Memory B cell (primary cell): ENCODE measurements at regions not wholly inside any gene's neighbourhood (a gene's known extent, or its start where the extent isn't known, plus 50 kb on each side); places are given as distances from the start of the nearest gene placed in this dataset.

Experiments used
- ATAC-seq: fragments of 150-1000 bp; cut with Tn5 transposase; 2 replicates; pipeline ENCODE4 v1.10.0; 2021; ENCODE audit warnings: low read depth, mild to moderate bottlenecking, moderate library complexity
- DNase-seq, 2 donors: peaks; one replicate each; pipeline ENCODE4 v3.0.0; 2022; ENCODE audit warnings: low spot score in 2 of 2
- H3K27ac Mint-ChIP-seq: one replicate; pipeline ENCODE4 v1.8.0; 2022; ENCODE audit warnings: mild to moderate bottlenecking, moderate library complexity, mixed read lengths
- H3K27me3 Mint-ChIP-seq: one replicate; pipeline ENCODE4 v1.8.0; 2022; ENCODE audit warnings: mixed read lengths
- H3K36me3 Mint-ChIP-seq: one replicate; pipeline ENCODE4 v1.8.0; 2022; ENCODE audit warnings: mild to moderate bottlenecking, mixed read lengths
- H3K4me1 Mint-ChIP-seq: one replicate; pipeline ENCODE4 v1.8.0; 2022; ENCODE audit warnings: mixed read lengths
- H3K4me3 Mint-ChIP-seq: one replicate; pipeline ENCODE4 v1.8.0; 2022; ENCODE audit warnings: mild to moderate bottlenecking, moderate library complexity, mixed read lengths
- H3K9me3 Mint-ChIP-seq: one replicate; pipeline ENCODE4 v1.8.0; 2022; ENCODE audit warnings: mixed read lengths

DNA sequence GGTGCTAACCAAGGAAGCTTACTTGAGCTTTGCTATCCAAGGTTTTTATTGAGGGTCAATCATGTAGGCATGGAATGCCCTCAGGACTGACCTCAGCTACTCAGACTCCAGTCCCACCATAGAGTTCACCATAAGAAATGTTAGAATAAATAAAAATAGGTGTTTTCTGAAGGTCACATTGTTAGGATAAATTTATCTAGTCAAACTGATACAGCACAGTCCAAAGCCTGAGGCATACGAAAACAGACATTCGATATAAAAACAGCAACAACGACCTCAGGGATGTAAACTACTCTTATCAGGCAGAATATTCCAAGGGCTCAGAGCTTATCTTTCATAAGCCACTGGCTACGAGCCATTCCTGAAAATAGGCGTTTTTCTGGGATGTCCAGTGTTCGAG lies 690.6 kb downstream of the MCTP2 start:
- Mint-ChIP-seq H3K4me1 (no peaks in the 10 kb centered on the region), H3K4me3 (no peak overlapping the region), H3K36me3 (no peaks in the 10 kb centered on the region), H3K9me3 (peaks cover 5% of the 10 kb centered on the region), H3K27ac (no peak overlapping the region), H3K27me3 (no peaks in the 10 kb centered on the region)
- DNase-seq: no peak
- no peak for ATAC-seq

- Mint-ChIP-seq H3K4me3 (no peak overlapping the region), H3K9me3 (peaks cover 7% of the 10 kb centered on the region), H3K4me1 (no peaks in the 10 kb centered on the region), H3K27ac (no peak overlapping the region), H3K27me3 (no peaks in the 10 kb centered on the region), H3K36me3 (no peaks in the 10 kb centered on the region)
- no peak for ATAC-seq
- no peak for DNase-seq
These were observed 692.7 kb downstream of the MCTP2 start for GRCh38 chr15:94924057-94924456.

DNA sequence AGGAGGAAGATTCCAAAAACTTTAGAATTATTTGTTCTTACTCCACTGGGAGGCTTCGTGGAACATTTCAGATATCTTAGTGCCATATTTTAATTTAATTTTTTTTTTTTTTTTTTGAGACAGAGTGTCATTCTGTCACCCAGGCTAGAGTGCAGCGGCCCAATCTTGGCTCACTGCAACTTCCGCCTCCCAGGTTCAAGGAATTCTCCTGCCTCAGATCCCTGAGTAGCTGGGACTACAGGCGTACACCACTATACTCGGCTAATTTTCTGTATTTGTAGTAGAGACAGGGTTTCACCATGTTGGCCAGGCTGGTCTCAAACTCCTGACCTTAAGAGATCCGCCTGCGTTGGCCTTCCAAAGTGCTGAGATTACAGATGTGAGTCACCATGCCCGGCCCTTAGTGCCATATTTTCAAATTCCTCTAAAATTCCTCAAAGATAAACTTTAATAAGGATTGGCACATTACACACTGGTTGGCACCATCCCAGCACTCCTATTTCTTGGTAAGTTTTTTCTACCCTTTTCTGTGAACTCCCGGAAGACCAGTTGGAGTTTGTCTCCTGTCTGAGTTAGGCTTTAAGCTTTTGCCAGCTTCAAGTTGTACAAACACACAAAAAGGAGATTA lies 693.7 kb downstream of the MCTP2 start:
- Mint-ChIP-seq H3K27me3 (no peaks in the 10 kb centered on the region), H3K4me1 (no peaks in the 10 kb centered on the region), H3K9me3 (peaks cover 5% of the 10 kb centered on the region), H3K27ac (no peak overlapping the region), H3K4me3 (no peak overlapping the region), H3K36me3 (no peaks in the 10 kb centered on the region)
- ATAC-seq: no peak
- no peak for DNase-seq

DNA sequence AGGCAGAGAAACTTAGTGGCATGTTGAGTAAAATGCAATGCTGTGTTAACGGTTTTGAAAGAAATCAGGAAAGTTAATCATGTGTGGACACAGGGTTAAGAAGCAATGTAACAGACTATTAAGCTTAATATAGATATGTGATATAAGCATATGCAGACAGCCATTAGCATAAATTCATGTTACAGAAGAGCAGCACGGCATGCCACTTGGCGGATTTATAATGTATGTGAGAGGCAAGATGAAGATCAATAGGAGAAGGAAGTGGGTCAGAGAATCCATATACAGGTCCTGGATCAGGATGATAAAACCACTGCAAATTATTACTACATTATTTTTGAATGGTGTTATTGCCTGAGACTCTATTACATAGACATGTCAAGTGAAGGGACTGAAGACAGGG lies 694.3 kb downstream of the MCTP2 start:
- H3K36me3 Mint-ChIP-seq: no peaks in the 10 kb centered on the region
- peaks cover 5% of the 10 kb centered on the region for H3K9me3 Mint-ChIP-seq
- no peaks in the 10 kb centered on the region for H3K4me1 Mint-ChIP-seq
- H3K27ac Mint-ChIP-seq: no peak overlapping the region
- no peaks in the 10 kb centered on the region for H3K27me3 Mint-ChIP-seq
- no peak overlapping the region for H3K4me3 Mint-ChIP-seq
- no peak for ATAC-seq
- DNase-seq: no peak

- Mint-ChIP-seq H3K27me3 (no peaks in the 10 kb centered on the region), H3K4me1 (no peaks in the 10 kb centered on the region), H3K36me3 (no peaks in the 10 kb centered on the region), H3K27ac (no peak overlapping the region), H3K9me3 (peaks cover 4% of the 10 kb centered on the region), H3K4me3 (no peak overlapping the region)
- DNase-seq (no peak), ATAC-seq (no peak)
These were observed 695.6 kb downstream of the MCTP2 start for GRCh38 chr15:94927003-94927402.

DNA sequence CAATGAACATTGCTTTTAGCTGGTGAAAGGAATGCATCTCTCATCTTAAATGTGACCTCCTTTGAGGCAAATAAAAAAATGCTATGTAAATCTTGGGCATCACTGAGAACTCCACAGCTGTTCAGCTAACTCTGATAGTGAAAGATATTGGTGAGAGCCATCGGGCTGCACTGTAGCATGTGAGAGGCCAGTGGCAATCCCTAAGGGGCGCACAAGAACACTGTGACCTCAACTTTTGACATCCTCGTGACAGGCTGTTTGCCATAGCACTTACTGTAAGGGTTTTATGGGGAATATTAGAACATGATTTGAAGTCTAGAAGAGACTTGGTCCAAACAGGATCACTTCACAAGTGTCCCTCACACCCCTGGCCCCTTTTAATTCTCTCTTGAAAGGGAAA lies 697.9 kb downstream of the MCTP2 start:
- no peaks in the 10 kb centered on the region for H3K4me1 Mint-ChIP-seq
- peaks cover 2% of the 10 kb centered on the region for H3K9me3 Mint-ChIP-seq
- no peak overlapping the region for H3K27ac Mint-ChIP-seq
- H3K27me3 Mint-ChIP-seq: no peaks in the 10 kb centered on the region
- ATAC-seq: no peak
- no peak for DNase-seq
- no peak overlapping the region for H3K4me3 Mint-ChIP-seq
- H3K36me3 Mint-ChIP-seq: no peaks in the 10 kb centered on the region

- H3K4me3 Mint-ChIP-seq: no peak overlapping the region
- no peaks in the 10 kb centered on the region for H3K36me3 Mint-ChIP-seq
- no peaks in the 10 kb centered on the region for H3K27me3 Mint-ChIP-seq
- H3K27ac Mint-ChIP-seq: no peak overlapping the region
- ATAC-seq (no peak), DNase-seq (no peak)
- peaks cover 6% of the 10 kb centered on the region for H3K9me3 Mint-ChIP-seq
- H3K4me1 Mint-ChIP-seq: no peaks in the 10 kb centered on the region
These were observed 699.1 kb downstream of the MCTP2 start for GRCh38 chr15:94930441-94930840.

DNA sequence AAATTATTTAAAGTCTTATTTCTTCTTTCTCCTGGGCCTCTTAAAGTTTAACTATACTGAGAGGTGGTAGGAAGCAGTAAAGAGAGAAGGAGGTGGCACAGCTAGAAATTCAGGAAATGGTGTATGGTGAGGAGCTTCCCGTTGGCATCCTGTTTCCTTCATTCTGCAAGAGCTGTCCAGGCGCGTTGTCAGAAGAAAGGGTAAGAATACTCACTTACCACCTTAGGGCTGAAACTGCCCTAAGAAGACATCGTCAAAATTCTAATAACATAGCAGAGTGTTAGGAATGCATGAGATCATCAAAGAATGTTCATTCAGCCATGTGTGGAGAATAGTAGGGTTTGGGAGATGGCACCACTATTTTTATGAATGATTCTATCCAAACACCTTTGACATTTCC lies 699.6 kb downstream of the MCTP2 start:
- no peak for DNase-seq
- Mint-ChIP-seq H3K27me3 (no peaks in the 10 kb centered on the region), H3K9me3 (peaks cover 6% of the 10 kb centered on the region), H3K36me3 (no peaks in the 10 kb centered on the region), H3K4me3 (no peak overlapping the region), H3K27ac (no peak overlapping the region), H3K4me1 (no peaks in the 10 kb centered on the region)
- no peak for ATAC-seq

DNA sequence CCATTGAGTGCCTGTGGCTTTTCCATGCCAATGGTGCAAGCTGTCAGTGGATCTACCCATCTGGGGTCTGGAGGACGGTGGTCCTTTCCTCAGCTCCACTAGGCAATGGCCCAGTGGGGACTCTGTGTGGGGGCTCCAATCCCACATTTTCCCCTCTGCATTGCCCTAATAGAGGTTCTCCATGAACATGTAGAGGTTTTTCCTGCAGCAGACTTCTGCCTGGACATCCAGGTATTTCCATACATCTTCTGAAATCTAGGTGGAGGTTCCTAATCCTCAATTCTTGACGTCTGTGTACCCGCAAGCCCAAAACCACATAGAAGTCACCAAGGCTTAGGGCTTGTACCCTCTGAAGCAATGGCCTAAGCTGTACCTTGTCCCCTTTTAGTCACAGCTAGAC lies 703.1 kb downstream of the MCTP2 start:
- Mint-ChIP-seq H3K27ac (no peak overlapping the region), H3K27me3 (no peaks in the 10 kb centered on the region), H3K9me3 (peaks cover 4% of the 10 kb centered on the region), H3K4me1 (no peaks in the 10 kb centered on the region), H3K36me3 (no peaks in the 10 kb centered on the region), H3K4me3 (no peak overlapping the region)
- ATAC-seq (no peak), DNase-seq (no peak)

DNA sequence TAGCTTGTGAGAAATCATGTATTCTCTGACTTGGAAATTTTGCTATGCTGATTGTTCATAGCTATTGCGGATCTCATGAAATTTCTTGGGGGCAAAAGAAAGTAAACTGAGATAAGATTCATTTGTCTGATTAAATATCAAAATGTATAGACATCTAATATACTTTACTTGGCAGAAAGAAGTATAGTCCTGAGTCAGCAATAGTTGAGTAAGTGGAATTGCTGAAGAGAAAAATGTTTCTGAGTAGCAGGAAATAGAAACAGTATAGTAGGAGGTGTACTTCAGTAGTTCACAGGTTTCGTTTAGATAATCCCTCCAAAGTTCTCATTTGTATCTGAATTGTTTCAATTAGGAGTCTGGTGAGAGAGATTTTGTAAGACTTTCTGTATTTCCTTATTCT lies 705.9 kb downstream of the MCTP2 start:
- no peaks in the 10 kb centered on the region for H3K27me3 Mint-ChIP-seq
- ATAC-seq (no peak), DNase-seq (no peak)
- H3K27ac Mint-ChIP-seq: no peak overlapping the region
- no peak overlapping the region for H3K4me3 Mint-ChIP-seq
- H3K36me3 Mint-ChIP-seq: no peaks in the 10 kb centered on the region
- no peaks in the 10 kb centered on the region for H3K4me1 Mint-ChIP-seq
- peaks cover 4% of the 10 kb centered on the region for H3K9me3 Mint-ChIP-seq

GRCh38 chr15:94943888-94944287 lies 712.5 kb downstream of the MCTP2 start:
- no peak for ATAC-seq
- no peaks in the 10 kb centered on the region for H3K27me3 Mint-ChIP-seq
- no peak overlapping the region for H3K4me3 Mint-ChIP-seq

GRCh38 chr15:94951538-94951937 lies 720.2 kb downstream of the MCTP2 start:
- Mint-ChIP-seq H3K4me3 (no peak overlapping the region), H3K27me3 (no peaks in the 10 kb centered on the region), H3K9me3 (peaks cover 11% of the 10 kb centered on the region), H3K36me3 (no peaks in the 10 kb centered on the region), H3K27ac (no peak overlapping the region), H3K4me1 (no peaks in the 10 kb centered on the region)
- DNase-seq (no peak), ATAC-seq (no peak)

More at GRCh38 chr15:94943888-94944287, 712.5 kb downstream of the MCTP2 start:
- no peaks in the 10 kb centered on the region for H3K4me1 Mint-ChIP-seq
- DNase-seq: no peak
- no peaks in the 10 kb centered on the region for H3K36me3 Mint-ChIP-seq
- peaks cover 3% of the 10 kb centered on the region for H3K9me3 Mint-ChIP-seq
- no peak overlapping the region for H3K27ac Mint-ChIP-seq

- DNase-seq (no peak), ATAC-seq (no peak)
- no peak overlapping the region for H3K4me3 Mint-ChIP-seq
- H3K36me3 Mint-ChIP-seq: no peaks in the 10 kb centered on the region
- peaks cover 8% of the 10 kb centered on the region for H3K9me3 Mint-ChIP-seq
- no peaks in the 10 kb centered on the region for H3K4me1 Mint-ChIP-seq
- no peak overlapping the region for H3K27ac Mint-ChIP-seq
- no peaks in the 10 kb centered on the region for H3K27me3 Mint-ChIP-seq
These were observed 732.6 kb downstream of the MCTP2 start for GRCh38 chr15:94963953-94964352.

GRCh38 chr15:94965593-94965992 lies 734.2 kb downstream of the MCTP2 start:
- Mint-ChIP-seq H3K4me1 (no peaks in the 10 kb centered on the region), H3K27me3 (no peaks in the 10 kb centered on the region)
- DNase-seq: no peak

GRCh38 chr15:94968133-94968532 lies 736.8 kb downstream of the MCTP2 start:
- H3K9me3 Mint-ChIP-seq: peaks cover 5% of the 10 kb centered on the region
- ATAC-seq (no peak), DNase-seq (no peak)
- no peak overlapping the region for H3K27ac Mint-ChIP-seq
- H3K4me1 Mint-ChIP-seq: no peaks in the 10 kb centered on the region
- no peaks in the 10 kb centered on the region for H3K36me3 Mint-ChIP-seq
- H3K27me3 Mint-ChIP-seq: no peaks in the 10 kb centered on the region
- no peak overlapping the region for H3K4me3 Mint-ChIP-seq

More at GRCh38 chr15:94965593-94965992, 734.2 kb downstream of the MCTP2 start:
- H3K27ac Mint-ChIP-seq: no peak overlapping the region
- no peak for ATAC-seq
- H3K4me3 Mint-ChIP-seq: no peak overlapping the region
- H3K36me3 Mint-ChIP-seq: no peaks in the 10 kb centered on the region
- H3K9me3 Mint-ChIP-seq: peaks cover 6% of the 10 kb centered on the region
